K562 (cell line): ENCODE measurements at regions not wholly inside any gene's neighbourhood (a gene's known extent, or its start where the extent isn't known, plus 50 kb on each side); places are given as distances from the start of the nearest gene placed in this dataset.
A peak's percentile ranks its signal among the peaks of the same experiment; 100 is the strongest.

ENCODE experiments used
- ATAC-seq: fragments of 200-7000 bp; cut with Tn5 transposase; 3 replicates; pipeline ENCODE4 v1.9.1; 2020; ENCODE audit warnings: moderate library complexity
- BruUV-seq: library from RNA; stranded (reverse); fragments of 400-500 nt; replicated peaks from 2 replicates; lab custom pipeline; 2021; lab: Mats Ljungman, UMichigan
- CTCF ChIA-PET: fragments of 300-600 bp; formaldehyde crosslinking; extraction: SDS; loops from one replicate; lab custom pipeline; 2021; ENCODE audit warnings: low intra/inter-chr PET ratio; lab: Yijun Ruan, JAX
- POLR2A ChIA-PET: fragments of 300-600, 350-650 bp; sonication (Branson Sonifier 250); formaldehyde crosslinking; extraction: SDS; loops from one replicate; lab custom pipeline; 2021; ENCODE audit warnings: antibody characterized with exemption, inconsistent platforms; lab: Yijun Ruan, JAX
- DNase-seq, 4 experiments: peaks; one replicate each; pipeline versions ENCODE4 v3.0.0 to v3.0.0-alpha.2; 2011 to 2018; ENCODE audit warnings: low spot score in 3 of 4, mixed read lengths in 3 of 4; ENCODE audit errors: extremely low read depth in 1 of 4
- FAIRE-seq: peaks from 2 replicates; lab custom pipeline; 2011; peaks lifted over from hg19 to GRCh38; lab: Jason Lieb, UNC
- H2AFZ ChIP-seq: 2 replicates; pipeline ENCODE4 v1.6.0; 2011; ENCODE audit warnings: low read depth, low read length, control low read depth, inconsistent platforms
- H3K27ac ChIP-seq: fragments of 200-600 bp; 3 replicates; pipeline ENCODE4 v1.8.0; 2011; ENCODE audit warnings: low read depth, mild to moderate bottlenecking, control low read depth, inconsistent platforms, low read length, moderate library complexity, mixed read lengths; ENCODE audit errors: extremely low read depth
- H3K27me3 ChIP-seq, 2 experiments: fragments of 300-600 bp in 1 of 2; 2 replicates in 1 of 2; 3 replicates in 1 of 2; pipeline versions ENCODE4 v1.6.0 to v1.8.0; 2011; ENCODE audit warnings: inconsistent platforms in 2 of 2, low read length in 2 of 2, mild to moderate bottlenecking in 1 of 2, mixed read lengths in 1 of 2, moderate library complexity in 1 of 2; ENCODE audit not compliant: control insufficient read depth in 2 of 2, insufficient read depth in 2 of 2
- H3K36me3 ChIP-seq: fragments of 300-600 bp; 3 replicates; pipeline ENCODE4 v1.8.0; 2011; ENCODE audit warnings: mild to moderate bottlenecking, low read length, inconsistent platforms; ENCODE audit not compliant: control insufficient read depth, insufficient read depth
- H3K4me1 ChIP-seq, 2 experiments: fragments of 200-600 bp in 1 of 2; replicated peaks in 1 of 2; 2 replicates in 1 of 2; 3 replicates in 1 of 2; pipeline versions ENCODE4 v1.5.1 to v1.8.0; 2011; ENCODE audit warnings: inconsistent platforms in 2 of 2, low read length in 2 of 2, mild to moderate bottlenecking in 1 of 2, mixed read lengths in 1 of 2, moderate library complexity in 1 of 2; ENCODE audit not compliant: control insufficient read depth in 2 of 2, insufficient read depth in 2 of 2
- H3K4me2 ChIP-seq: 2 replicates; pipeline ENCODE4 v1.6.1; 2011; ENCODE audit warnings: low read length, control low read depth, inconsistent platforms, mixed read lengths; ENCODE audit not compliant: insufficient read depth
- H3K4me3 ChIP-seq: fragments of 200-600 bp; sonication (generic), shearing (Covaris generic); 2 replicates; pipeline ENCODE4 v1.5.1; 2016; ENCODE audit warnings: control low read depth, inconsistent platforms
- H3K79me2 ChIP-seq: fragments of 200-600 bp; 3 replicates; pipeline ENCODE4 v1.8.0; 2011; ENCODE audit warnings: low read length, inconsistent platforms; ENCODE audit not compliant: control insufficient read depth, insufficient read depth
- H3K9ac ChIP-seq, 2 experiments: 2 replicates each; pipeline versions ENCODE4 v1.6.0 to v1.6.1; 2011; ENCODE audit warnings: low read depth in 2 of 2, low read length in 2 of 2, control low read depth in 1 of 2, inconsistent platforms in 1 of 2, mild to moderate bottlenecking in 1 of 2, mixed read lengths in 1 of 2; ENCODE audit not compliant: insufficient read depth in 1 of 2
- H3K9me1 ChIP-seq: one replicate; pipeline ENCODE4 v1.6.0; 2011; ENCODE audit warnings: inconsistent platforms, mild to moderate bottlenecking, low read length, moderate library complexity; ENCODE audit not compliant: control insufficient read depth, insufficient read depth
- H3K9me3 ChIP-seq: replicated peaks from 2 replicates; pipeline ENCODE4 v1.5.1; 2011; ENCODE audit warnings: low read depth, low read length, inconsistent platforms; ENCODE audit not compliant: control insufficient read depth, insufficient read depth
- H4K20me1 ChIP-seq: replicated peaks from 2 replicates; pipeline ENCODE4 v1.6.1; 2011; ENCODE audit warnings: low read length, inconsistent platforms, mixed read lengths; ENCODE audit not compliant: control insufficient read depth, insufficient read depth
- MYNN ChIP-seq, 2 experiments: sonication (generic); formaldehyde crosslinking in 1 of 2; IDR thresholded peaks; 2 replicates each; pipeline versions ENCODE4 v1.5.0 to v1.6.1; 2016 to 2020; ENCODE audit warnings: antibody characterized with exemption in 1 of 2, missing genetic modification reagents in 1 of 2
- NR2C2 ChIP-seq, 2 experiments: fragments of 200-800 bp in 1 of 2; sonication (Bioruptor generic) in 1 of 2; sonication (generic) in 1 of 2; formaldehyde crosslinking in 1 of 2; IDR thresholded peaks; 2 replicates each; pipeline versions ENCODE4 v1.6.1 to v1.8.0; 2016 to 2022; ENCODE audit warnings: mild to moderate bottlenecking in 1 of 2, missing compliant biosample characterization in 1 of 2, missing genetic modification characterization in 1 of 2, missing genetic modification reagents in 1 of 2
- ZNF184 ChIP-seq: sonication (generic); formaldehyde crosslinking; IDR thresholded peaks from 2 replicates; pipeline ENCODE4 v1.5.0; 2020; ENCODE audit warnings: missing genetic modification reagents
- ZNF639 ChIP-seq, 2 experiments: fragments of 200-800 bp in 1 of 2; sonication (Bioruptor generic) in 1 of 2; sonication (generic) in 1 of 2; formaldehyde crosslinking in 1 of 2; IDR thresholded peaks in 1 of 2; conservative IDR thresholded peaks in 1 of 2; 2 replicates each; pipeline versions ENCODE4 v1.5.0 to v1.6.1; 2016 to 2020; ENCODE audit warnings: missing compliant biosample characterization in 1 of 2, missing genetic modification characterization in 1 of 2, missing genetic modification reagents in 1 of 2
- WGBS: fragments of 100-300 bp; shearing (Covaris generic); methylation state at CpG from one replicate; pipeline ENCODE4 v1.1.6; 2016; ENCODE audit warnings: low coverage, mixed read lengths; ENCODE audit not compliant: insufficient coverage; ENCODE audit errors: missing lambda C conversion rate; 5-methylcytosine and 5-hydroxymethylcytosine counted together
- in situ Hi-C: fragments of 300-500 bp; cut with MboI; formaldehyde crosslinking; loops from 4 replicates; pipeline ENCODE4 v1.15.0; 2018; ENCODE audit warnings: inconsistent platforms, mixed read lengths
- intact Hi-C: fragments of 100-400 bp; cut with micrococcal nuclease; formaldehyde crosslinking; loops from 2 replicates; pipeline ENCODE4 v1.14.2; 2022

- Histone ChIP-seq H3K79me2 (no peaks in the 10 kb centered on the region), H4K20me1 (0 out of 2 replicates have a peak, but pooled peaks cover 7% of the 10 kb centered on the region), H3K4me3 (no peak overlapping the region), H3K36me3 (no peaks in the 10 kb centered on the region), H3K9me3 (no peaks in the 10 kb centered on the region), H3K4me1 (peaks cover 0 to 7% of the 10 kb centered on the region in 2 experiments; a peak in 1 of 5 replicates), H3K4me2 (no peak overlapping the region), H2AFZ (no peak overlapping the region)
- WGBS = 2% methylated on average over 3 of the region's 3 CpGs
- CTCF ChIA-PET = interaction anchor here (0.7 kb wide), 1 partner anchor 131 kb away, joined by 3 read pairs; no protein-coding TSS in a partner anchor
- FAIRE-seq (no peak), DNase-seq (no peak), ATAC-seq (no peak)
- intact Hi-C loops (no loop called here), in situ Hi-C loops (no loop called here)
- TF ChIP-seq MYNN (IDR thresholded peaks at IDR 0.05) (no peak), MYNN (CRISPR knock-in tag; IDR thresholded peaks at IDR 0.05) (0 out of 2 replicates have a peak, but pooled peaks have one; percentile 2), NR2C2 (CRISPR knock-in tag; IDR thresholded peaks at IDR 0.05) (no peak), NR2C2 (tag; IDR thresholded peaks at IDR 0.05) (no peak), ZNF639 (CRISPR knock-in tag; conservative IDR thresholded peaks at IDR 0.05 in 1 of 2, IDR thresholded peaks at IDR 0.05 in 1 of 2) (0 out of 4 replicates have a peak, but pooled peaks of 1 of the 2 experiments have one; percentile 5), ZNF184 (CRISPR knock-in tag) (0 out of 2 replicates have a peak, but pooled peaks have one; percentile 54)
- TF ChIP-seq, all 486 proteins: peak for 3
- peaks cover 29% of the 10 kb centered on the region in 2 experiments for H3K27me3 ChIP-seq
- no peak overlapping the region for H3K27ac ChIP-seq
- no TSS peak for BruUV-seq
- H3K9ac ChIP-seq = no peak overlapping the region
- POLR2A ChIA-PET = interaction anchor here (0.6 to 2.4 kb wide), 15 partner anchors 8 to 182 kb away, joined by 3 to 10 read pairs (median 4); no protein-coding TSS in a partner anchor
- peaks cover 3% of the 10 kb centered on the region for H3K9me1 ChIP-seq
Measured at GRCh38 chr22:22834204-22834603, 53.4 kb upstream of the IGLL5 start.
